ENCODE measurements at regions not wholly inside any gene's neighbourhood (a gene's known extent, or its start where the extent isn't known, plus 50 kb on each side); places are given as distances from the start of the nearest gene placed in this dataset.

DNA sequence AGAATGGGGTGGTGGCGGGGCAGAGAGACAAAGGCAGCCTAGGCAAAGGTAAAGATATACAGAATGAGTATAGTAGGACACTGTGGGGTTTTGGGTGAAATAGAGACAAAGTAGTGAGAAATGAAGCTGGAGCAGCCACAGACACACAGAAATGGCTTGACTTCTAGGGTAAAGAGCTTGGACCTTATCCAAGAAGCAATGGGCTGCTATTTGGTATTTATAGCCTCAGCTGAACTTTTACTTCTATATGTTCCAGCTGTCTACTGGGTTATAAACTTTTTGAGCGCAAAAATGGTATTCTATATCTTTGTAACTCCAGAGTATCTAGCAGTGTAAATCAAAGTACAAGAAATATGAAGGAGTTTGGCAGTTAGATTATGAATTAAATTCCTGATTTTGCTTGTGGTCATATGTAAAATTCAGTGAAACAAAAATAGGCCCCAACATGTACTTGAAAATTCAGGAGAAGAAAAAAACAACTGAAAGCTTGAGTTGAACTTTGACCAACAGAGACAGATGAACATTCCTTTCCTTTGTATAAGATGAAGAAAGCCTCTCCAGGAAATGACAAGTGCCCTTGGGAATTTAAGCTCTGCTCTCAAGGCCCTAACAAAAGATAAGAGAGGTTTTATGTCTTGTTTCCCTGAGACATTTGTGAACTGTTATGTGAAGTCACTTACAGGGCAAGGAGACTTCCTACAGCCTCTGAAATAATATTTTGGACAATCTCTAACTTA is 64.6 kb upstream of the XIST start (continued):
- TF ChIP-seq, protein P1, sequence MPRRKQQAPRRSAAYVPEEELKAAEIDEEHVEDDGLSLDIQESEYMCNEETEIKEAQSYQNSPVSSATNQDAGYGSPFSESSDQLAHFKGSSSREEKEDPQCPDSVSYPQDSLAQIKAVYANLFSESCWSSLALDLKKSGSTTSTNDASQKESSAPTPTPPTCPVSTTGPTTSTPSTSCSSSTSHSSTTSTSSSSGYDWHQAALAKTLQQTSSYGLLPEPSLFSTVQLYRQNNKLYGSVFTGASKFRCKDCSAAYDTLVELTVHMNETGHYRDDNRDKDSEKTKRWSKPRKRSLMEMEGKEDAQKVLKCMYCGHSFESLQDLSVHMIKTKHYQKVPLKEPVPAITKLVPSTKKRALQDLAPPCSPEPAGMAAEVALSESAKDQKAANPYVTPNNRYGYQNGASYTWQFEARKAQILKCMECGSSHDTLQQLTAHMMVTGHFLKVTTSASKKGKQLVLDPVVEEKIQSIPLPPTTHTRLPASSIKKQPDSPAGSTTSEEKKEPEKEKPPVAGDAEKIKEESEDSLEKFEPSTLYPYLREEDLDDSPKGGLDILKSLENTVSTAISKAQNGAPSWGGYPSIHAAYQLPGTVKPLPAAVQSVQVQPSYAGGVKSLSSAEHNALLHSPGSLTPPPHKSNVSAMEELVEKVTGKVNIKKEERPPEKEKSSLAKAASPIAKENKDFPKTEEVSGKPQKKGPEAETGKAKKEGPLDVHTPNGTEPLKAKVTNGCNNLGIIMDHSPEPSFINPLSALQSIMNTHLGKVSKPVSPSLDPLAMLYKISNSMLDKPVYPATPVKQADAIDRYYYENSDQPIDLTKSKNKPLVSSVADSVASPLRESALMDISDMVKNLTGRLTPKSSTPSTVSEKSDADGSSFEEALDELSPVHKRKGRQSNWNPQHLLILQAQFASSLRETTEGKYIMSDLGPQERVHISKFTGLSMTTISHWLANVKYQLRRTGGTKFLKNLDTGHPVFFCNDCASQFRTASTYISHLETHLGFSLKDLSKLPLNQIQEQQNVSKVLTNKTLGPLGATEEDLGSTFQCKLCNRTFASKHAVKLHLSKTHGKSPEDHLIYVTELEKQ (tag by site-specific recombination; IDR thresholded peaks at IDR 0.05; ENCODE audit: borderline replicate concordance), result no peak
- no peak for TF ChIP-seq ZNF571 (tag by site-specific recombination; IDR thresholded peaks at IDR 0.05)
- TF ChIP-seq, protein P2, sequence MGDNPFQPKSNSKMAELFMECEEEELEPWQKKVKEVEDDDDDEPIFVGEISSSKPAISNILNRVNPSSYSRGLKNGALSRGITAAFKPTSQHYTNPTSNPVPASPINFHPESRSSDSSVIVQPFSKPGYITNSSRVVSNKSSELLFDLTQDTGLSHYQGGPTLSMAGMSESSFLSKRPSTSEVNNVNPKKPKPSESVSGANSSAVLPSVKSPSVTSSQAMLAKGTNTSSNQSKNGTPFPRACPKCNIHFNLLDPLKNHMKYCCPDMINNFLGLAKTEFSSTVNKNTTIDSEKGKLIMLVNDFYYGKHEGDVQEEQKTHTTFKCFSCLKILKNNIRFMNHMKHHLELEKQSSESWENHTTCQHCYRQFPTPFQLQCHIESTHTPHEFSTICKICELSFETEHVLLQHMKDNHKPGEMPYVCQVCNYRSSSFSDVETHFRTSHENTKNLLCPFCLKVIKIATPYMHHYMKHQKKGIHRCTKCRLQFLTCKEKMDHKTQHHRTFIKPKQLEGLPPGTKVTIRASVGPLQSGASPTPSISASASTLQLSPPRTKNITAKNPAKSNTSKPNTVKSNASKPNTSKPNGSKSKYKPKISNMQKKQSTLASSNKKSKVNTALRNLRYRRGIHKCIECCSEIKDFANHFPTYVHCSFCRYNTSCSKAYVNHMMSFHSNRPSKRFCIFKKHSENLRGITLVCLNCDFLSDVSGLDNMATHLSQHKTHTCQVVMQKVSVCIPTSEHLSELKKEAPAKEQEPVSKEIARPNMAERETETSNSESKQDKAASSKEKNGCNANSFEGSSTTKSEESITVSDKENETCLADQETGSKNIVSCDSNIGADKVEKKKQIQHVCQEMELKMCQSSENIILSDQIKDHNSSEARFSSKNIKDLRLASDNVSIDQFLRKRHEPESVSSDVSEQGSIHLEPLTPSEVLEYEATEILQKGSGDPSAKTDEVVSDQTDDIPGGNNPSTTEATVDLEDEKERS (tag by site-specific recombination; IDR thresholded peaks at IDR 0.05), result no peak
- TF ChIP-seq MEIS1 (CRISPR knock-in tag; IDR thresholded peaks at IDR 0.05; ENCODE audit: borderline replicate concordance), result no peak
- TF ChIP-seq ZNF394 (tag by site-specific recombination; IDR thresholded peaks at IDR 0.05; ENCODE audit: borderline replicate concordance), result no peak
- TF ChIP-seq ZNF660 (tag by site-specific recombination; IDR thresholded peaks at IDR 0.05), result 0 out of 2 replicates have a peak, but pooled peaks have one; percentile 47
- TF ChIP-seq, protein P3, sequence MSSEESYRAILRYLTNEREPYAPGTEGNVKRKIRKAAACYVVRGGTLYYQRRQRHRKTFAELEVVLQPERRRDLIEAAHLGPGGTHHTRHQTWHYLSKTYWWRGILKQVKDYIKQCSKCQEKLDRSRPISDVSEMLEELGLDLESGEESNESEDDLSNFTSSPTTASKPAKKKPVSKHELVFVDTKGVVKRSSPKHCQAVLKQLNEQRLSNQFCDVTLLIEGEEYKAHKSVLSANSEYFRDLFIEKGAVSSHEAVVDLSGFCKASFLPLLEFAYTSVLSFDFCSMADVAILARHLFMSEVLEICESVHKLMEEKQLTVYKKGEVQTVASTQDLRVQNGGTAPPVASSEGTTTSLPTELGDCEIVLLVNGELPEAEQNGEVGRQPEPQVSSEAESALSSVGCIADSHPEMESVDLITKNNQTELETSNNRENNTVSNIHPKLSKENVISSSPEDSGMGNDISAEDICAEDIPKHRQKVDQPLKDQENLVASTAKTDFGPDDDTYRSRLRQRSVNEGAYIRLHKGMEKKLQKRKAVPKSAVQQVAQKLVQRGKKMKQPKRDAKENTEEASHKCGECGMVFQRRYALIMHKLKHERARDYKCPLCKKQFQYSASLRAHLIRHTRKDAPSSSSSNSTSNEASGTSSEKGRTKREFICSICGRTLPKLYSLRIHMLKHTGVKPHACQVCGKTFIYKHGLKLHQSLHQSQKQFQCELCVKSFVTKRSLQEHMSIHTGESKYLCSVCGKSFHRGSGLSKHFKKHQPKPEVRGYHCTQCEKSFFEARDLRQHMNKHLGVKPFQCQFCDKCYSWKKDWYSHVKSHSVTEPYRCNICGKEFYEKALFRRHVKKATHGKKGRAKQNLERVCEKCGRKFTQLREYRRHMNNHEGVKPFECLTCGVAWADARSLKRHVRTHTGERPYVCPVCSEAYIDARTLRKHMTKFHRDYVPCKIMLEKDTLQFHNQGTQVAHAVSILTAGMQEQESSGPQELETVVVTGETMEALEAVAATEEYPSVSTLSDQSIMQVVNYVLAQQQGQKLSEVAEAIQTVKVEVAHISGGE (tag by site-specific recombination; conservative IDR thresholded peaks at IDR 0.05; ENCODE audit: low read depth), result no peak; the same call in 1 of the 2 replicates
- TF ChIP-seq ZEB2 (tag by site-specific recombination; IDR thresholded peaks at IDR 0.05), result peak; percentile 72; the same call in 1 of the 2 replicates
- TF ChIP-seq ZSCAN30 (tag by site-specific recombination; IDR thresholded peaks at IDR 0.05), result 0 out of 2 replicates have a peak, but pooled peaks have one; percentile 14
- TF ChIP-seq, protein P4, sequence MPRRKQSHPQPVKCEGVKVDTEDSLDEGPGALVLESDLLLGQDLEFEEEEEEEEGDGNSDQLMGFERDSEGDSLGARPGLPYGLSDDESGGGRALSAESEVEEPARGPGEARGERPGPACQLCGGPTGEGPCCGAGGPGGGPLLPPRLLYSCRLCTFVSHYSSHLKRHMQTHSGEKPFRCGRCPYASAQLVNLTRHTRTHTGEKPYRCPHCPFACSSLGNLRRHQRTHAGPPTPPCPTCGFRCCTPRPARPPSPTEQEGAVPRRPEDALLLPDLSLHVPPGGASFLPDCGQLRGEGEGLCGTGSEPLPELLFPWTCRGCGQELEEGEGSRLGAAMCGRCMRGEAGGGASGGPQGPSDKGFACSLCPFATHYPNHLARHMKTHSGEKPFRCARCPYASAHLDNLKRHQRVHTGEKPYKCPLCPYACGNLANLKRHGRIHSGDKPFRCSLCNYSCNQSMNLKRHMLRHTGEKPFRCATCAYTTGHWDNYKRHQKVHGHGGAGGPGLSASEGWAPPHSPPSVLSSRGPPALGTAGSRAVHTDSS (tag by site-specific recombination; IDR thresholded peaks at IDR 0.05), result 0 out of 2 replicates have a peak, but pooled peaks have one; percentile 31
- peak; percentile 87 for TF ChIP-seq FEZF1 (tag by site-specific recombination; IDR thresholded peaks at IDR 0.05)
- no peak for TF ChIP-seq SCRT2 (tag by site-specific recombination; IDR thresholded peaks at IDR 0.05)
- 0 out of 2 replicates have a peak, but pooled peaks have one; percentile 18 for TF ChIP-seq ZNF600 (tag by site-specific recombination; IDR thresholded peaks at IDR 0.05)
- TF ChIP-seq SP2 (tag by site-specific recombination; IDR thresholded peaks at IDR 0.05), result no peak
- TF ChIP-seq ZNF529 (tag by site-specific recombination; IDR thresholded peaks at IDR 0.05; ENCODE audit: insufficient replicate concordance), result no peak
- TF ChIP-seq ZNF157 (tag by site-specific recombination; IDR thresholded peaks at IDR 0.05), result no peak
- TF ChIP-seq HOXA7 (CRISPR knock-in tag; IDR thresholded peaks at IDR 0.05; ENCODE audit: borderline replicate concordance), result no peak
- TF ChIP-seq ZNF514 (tag by site-specific recombination; IDR thresholded peaks at IDR 0.05), result no peak
- TF ChIP-seq KLF7 (tag by site-specific recombination; IDR thresholded peaks at IDR 0.05; ENCODE audit: borderline replicate concordance), result no peak
- TF ChIP-seq, protein P5, sequence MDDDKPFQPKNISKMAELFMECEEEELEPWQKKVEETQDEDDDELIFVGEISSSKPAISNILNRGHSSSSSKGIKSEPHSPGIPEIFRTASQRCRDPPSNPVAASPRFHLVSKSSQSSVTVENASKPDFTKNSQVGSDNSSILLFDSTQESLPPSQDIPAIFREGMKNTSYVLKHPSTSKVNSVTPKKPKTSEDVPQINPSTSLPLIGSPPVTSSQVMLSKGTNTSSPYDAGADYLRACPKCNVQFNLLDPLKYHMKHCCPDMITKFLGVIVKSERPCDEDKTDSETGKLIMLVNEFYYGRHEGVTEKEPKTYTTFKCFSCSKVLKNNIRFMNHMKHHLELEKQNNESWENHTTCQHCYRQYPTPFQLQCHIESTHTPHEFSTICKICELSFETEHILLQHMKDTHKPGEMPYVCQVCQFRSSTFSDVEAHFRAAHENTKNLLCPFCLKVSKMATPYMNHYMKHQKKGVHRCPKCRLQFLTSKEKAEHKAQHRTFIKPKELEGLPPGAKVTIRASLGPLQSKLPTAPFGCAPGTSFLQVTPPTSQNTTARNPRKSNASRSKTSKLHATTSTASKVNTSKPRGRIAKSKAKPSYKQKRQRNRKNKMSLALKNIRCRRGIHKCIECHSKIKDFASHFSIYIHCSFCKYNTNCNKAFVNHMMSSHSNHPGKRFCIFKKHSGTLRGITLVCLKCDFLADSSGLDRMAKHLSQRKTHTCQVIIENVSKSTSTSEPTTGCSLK (tag by site-specific recombination; IDR thresholded peaks at IDR 0.05), result no peak
- no peak for TF ChIP-seq ZNF366 (tag by site-specific recombination; conservative IDR thresholded peaks at IDR 0.05)
- TF ChIP-seq, protein P6, sequence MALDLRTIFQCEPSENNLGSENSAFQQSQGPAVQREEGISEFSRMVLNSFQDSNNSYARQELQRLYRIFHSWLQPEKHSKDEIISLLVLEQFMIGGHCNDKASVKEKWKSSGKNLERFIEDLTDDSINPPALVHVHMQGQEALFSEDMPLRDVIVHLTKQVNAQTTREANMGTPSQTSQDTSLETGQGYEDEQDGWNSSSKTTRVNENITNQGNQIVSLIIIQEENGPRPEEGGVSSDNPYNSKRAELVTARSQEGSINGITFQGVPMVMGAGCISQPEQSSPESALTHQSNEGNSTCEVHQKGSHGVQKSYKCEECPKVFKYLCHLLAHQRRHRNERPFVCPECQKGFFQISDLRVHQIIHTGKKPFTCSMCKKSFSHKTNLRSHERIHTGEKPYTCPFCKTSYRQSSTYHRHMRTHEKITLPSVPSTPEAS (tag by site-specific recombination; IDR thresholded peaks at IDR 0.05), result no peak
- TF ChIP-seq MYNN (tag by site-specific recombination; IDR thresholded peaks at IDR 0.05; ENCODE audit: borderline replicate concordance), result no peak
- TF ChIP-seq YY1 (tag by site-specific recombination; IDR thresholded peaks at IDR 0.05), result no peak

Measured in HEK293 (cell line).